ENCODE measurements at regions not wholly inside any gene's neighbourhood (a gene's known extent, or its start where the extent isn't known, plus 50 kb on each side); places are given as distances from the start of the nearest gene placed in this dataset.

GRCh38 chr14:87229131-87229530 is 763.9 kb downstream of the GALC start:
- DNase-seq: no peak

- no peak for DNase-seq
Observed at GRCh38 chr14:87217023-87217422, 776.0 kb downstream of the GALC start.

- DNase-seq: no peak
Observed at GRCh38 chr14:87214558-87214957, 778.4 kb downstream of the GALC start.

- no peak for DNase-seq
Observed at GRCh38 chr14:87207756-87208155, 785.2 kb downstream of the GALC start.

DNA sequence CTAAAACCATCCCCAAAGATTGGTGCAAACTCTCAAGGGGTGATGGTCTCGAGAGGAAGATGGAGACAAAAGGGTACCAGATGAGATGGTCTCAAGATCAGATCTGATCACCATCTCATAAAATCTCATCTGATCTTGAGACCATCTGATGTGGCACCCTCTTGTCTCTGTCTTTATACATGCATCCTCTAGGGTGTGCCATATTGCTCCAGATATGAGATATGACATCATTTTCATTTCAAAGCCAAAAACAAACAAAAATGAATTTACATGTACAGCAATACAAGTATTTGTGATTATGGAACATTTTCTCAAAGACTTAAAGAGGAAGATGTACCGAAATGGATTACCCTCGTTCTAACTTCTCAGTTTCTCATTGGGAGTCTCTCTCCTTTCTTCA is 787.2 kb downstream of the GALC start:
- DNase-seq: no peak

- DNase-seq: no peak
Observed at GRCh38 chr14:87203346-87203745, 789.6 kb downstream of the GALC start.

GRCh38 chr14:87199381-87199780 is 793.6 kb downstream of the GALC start:
- DNase-seq: no peak

DNA sequence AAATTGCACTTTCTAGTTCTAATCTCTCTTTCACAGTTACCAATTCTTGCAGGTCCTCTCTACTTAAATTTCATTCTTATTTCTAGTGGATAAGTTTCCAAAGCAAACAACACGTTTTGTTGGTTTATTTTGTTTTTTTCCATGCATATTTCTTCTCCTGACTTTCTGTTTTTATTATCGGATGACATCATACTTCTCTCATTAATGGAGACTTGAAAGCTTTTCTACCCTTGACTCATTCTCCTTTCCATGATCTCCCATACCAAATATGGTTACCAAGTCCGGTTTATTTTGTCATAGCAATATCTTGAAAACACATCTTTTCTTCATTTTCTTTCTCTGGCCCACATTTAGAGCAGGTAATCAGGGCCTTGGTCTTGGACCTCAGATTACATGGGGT is 796.5 kb downstream of the GALC start:
- DNase-seq: no peak

DNA sequence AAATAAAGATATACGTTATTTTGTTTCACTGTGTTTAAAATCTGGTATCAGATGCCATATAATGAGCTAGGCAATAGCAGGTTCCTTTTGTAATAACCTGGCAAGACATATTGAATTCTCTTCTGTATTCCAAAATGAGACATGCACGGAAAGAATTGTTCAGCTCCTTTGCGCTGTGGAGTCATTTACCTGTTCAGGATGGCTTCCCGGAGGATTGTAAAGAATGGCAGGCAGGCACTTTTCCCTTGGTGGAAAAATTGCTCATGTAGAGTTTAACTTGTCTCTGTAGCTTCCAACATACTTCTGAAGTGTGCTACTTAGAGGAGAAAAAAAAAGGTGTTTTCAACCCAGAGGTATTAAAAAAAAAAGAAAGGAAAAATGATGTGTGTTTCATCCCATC is 805.2 kb downstream of the GALC start:
- DNase-seq: no peak

DNA sequence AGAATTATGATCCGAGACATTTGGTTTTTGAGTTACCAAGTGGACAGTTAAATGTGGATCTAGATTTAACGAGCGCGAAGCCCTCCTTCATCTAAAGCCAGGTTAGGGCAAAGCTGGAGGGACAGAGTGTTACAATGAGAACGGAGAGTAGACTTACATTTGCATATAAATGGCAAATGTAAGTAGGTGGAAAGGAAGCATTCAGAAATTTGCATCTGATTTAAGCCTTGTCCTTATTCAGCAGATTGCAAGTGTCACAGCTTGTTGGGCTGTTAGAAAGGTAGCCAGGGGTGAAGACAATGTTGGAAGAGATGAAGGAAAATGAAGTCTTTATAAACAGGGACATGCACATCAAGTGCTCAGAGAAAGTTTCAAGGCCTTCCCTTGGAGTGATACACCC is 806.2 kb downstream of the GALC start:
- no peak for DNase-seq

DNA sequence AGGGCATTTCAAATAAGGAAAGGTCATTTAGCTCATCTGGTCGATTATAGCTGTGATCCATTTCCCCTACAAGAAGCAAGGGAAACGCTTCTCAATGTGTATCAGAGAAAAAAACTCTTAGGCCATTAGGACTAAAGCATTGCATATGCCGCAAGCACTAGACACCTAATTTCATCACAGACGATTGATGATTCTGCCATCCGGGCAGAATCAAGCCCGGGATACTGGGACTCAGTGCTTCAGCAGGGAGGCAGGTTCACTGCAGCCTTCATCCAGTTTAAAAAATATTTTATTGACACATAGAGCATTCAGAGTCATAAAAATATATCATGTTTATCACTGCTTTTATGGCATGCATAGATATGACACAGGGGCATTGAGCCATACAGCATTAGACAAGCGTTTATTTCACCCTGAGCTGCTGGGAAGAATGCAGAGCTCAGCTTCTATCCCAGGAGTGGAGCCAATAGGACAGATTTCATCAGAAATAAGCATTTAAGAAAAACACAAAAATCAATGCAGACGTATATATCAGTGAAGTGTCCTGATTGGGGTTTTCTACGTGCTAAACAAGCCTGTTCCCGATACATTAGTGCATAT is 806.9 kb downstream of the GALC start:
- DNase-seq: no peak

GRCh38 chr14:87184180-87184579 is 808.8 kb downstream of the GALC start:
- DNase-seq: no peak

- DNase-seq: no peak
Observed at GRCh38 chr14:87181288-87181687, 811.7 kb downstream of the GALC start.

DNA sequence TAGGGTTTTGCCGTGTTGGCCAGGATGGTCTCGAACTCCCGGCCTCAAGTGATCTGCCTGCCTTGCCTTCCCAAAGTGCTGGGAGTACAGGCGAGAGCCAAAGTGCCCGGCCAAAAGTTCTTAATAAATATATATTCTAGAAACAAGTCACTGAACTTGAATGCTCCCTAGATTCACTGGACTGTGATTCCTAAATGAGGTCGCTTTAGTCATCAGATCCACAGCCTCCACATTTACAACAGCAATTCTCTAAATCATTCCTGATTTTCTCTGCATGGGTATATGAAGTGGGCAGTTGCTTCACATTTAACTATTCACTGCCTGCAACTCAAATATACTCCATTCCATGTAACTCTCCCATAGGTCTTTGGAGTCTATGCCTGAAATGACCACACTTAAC is 813.0 kb downstream of the GALC start:
- no peak for DNase-seq

DNA sequence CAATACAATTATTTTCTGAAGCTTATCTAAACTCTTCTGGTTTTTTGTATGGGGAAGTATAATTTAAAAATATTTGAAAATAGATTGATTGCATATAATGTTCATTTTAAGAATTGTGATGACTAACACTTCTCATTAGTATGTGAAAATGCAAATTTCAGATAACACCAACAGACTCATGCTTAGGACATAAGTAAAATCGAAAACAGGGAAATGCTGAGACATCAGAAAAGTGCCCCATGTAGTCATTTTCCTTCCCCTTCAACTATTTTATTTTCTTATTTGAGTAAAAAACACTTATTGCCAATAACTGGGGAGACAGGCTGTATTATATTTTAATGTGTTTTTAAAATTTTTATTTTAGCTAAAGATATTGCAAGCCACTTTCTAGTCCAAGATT is 814.7 kb downstream of the GALC start:
- DNase-seq: no peak

DNA sequence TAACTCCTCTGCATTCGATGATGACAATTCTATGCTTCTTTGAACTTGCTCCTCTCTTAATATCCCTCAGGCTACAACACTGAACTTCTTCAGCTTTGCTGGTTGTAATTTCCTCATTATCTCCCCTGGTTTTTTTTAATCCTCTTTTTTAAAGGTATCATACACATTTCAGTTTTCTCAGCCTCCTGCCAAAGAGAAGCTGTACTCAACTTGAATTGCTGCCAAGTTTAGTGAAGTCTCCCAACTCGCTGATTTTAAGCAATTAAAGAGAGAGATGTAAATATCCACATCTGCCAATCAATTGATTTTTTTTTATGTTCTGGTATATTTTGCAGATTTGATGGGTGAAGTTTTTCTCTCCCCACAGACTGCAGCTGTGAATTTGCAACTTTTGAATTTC is 817.8 kb downstream of the GALC start:
- no peak for DNase-seq

DNA sequence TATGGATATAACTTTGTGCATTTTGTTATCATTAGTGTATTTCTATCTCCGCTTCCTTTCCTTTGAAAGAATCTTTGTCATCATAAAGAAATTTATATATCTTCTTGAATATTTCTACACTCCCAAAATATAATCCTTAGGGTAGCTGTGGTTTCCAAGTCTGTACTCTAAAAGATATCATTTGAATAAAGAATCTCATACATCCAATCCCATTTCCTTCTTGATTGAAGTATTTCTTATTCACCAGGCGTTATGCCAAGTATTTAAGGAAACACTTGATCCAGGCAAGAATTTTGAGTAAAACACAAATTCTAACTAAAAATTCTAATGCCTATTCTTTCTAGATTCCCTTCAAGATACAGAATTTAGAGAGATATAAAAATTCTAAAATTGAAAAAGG is 821.8 kb downstream of the GALC start:
- no peak for DNase-seq

DNA sequence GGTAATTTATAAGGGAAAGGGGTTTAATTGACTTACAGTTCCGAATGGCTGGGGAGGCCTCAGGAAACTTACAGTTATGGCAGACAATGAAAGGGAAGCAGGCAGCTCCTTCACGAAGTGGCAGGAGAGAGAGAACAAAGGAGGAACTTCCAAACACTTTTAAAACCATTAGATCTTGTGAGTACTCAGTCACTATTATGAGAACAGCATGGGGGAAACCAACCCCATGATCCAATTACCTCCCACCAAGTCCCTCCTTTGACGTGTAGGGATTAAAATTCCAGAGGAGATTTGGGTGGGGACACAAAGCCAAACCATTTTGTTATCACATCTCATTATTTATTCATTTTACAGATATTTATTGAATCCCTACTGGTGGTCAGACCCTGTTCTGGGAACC is 822.8 kb downstream of the GALC start:
- DNase-seq: no peak

DNA sequence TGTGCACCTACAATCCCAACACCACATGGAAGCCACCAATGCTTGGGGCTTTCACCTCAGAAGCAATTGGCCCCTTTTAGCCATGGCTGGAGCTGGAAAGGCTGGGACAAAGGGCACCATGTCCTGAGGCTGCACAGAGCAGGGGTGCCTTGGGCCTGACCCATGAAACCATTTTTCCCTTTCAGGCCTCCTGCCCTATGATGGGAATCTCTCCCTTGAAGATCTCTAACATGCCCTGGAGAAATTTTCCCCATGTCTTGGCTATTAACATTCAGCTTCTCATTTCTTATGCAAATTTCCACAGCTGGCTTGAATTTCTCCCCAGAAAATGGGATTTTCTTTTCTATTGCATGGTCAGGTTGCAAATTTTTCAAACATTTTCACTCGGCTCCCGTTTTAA is 823.6 kb downstream of the GALC start:
- no peak for DNase-seq

- no peak for DNase-seq
Observed at GRCh38 chr14:87161502-87161901, 831.5 kb downstream of the GALC start.

DNA sequence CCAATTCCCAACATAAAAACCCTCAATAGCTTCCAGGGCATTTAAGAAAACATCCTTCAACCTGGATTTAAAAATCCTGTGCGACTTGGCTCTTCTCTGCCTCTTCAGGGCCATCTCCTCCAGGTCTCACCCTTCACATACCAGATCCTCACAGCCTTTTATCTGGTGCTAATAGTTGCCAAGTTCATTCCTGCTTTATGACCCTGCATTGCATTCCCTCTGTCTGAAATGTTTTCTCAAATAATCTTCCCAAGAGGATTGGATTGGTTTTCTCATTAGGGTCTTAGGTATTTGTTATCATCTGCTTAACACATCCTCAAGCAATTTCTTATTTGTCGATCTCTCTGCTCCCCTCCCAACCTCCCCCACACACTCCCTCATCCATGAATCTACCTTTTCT is 832.0 kb downstream of the GALC start:
- DNase-seq: no peak

DNA sequence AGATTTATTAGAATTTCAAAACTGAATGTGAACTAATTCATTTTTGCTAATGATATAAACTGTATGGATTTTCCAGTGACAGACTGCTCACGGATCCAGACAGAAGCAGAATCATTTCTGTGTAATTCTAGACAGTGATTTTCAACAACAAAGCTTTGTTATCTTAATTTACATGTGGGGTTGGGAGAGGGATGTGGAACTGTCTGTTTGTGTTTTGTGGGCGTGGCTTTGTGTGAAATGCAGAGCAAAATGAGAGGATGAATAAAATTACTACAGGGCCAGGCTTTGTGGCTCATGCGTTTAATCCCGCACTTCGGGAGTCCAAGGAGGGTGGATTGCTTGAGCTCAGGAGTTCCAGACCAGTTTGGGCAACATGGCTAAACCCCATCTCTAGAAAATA is 834.7 kb downstream of the GALC start:
- no peak for DNase-seq

- DNase-seq: no peak
Observed at GRCh38 chr14:87156878-87157277, 836.1 kb downstream of the GALC start.

GRCh38 chr14:87155856-87156488 is 837.0 kb downstream of the GALC start:
- DNase-seq: no peak

DNA sequence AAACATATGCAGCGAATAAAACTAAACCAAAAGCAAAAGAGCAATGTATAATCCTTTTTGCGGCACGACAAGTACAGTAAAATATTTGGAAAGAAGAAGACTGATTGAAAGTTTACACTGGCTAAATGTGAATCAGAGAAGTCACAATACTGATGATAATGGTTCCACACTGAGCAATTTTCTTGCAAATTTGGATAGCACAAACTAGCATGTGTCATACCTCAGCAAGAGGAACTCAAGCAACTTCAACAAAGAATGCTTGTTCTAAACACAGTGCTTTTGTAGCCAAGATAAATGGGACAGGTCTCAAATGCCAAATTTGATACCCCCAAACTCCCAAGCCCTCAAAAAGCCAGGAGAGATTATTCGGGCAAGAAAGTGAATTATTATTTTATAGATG is 839.1 kb downstream of the GALC start:
- no peak for DNase-seq
